Left ventricle myocardium inferior (tissue), 1 donor: ENCODE measurements at regions not wholly inside any gene's neighbourhood (a gene's known extent, or its start where the extent isn't known, plus 50 kb on each side); places are given as distances from the start of the nearest gene placed in this dataset.

Source experiments
- DNase-seq: peaks from one replicate; pipeline ENCODE4 v3.0.0-alpha.2; 2020
- H3K27ac ChIP-seq: fragments of 200-600 bp; replicated peaks from 2 replicates; pipeline ENCODE4 v1.8.0; 2021
- H3K27me3 ChIP-seq: fragments of 200-600 bp; 2 replicates; pipeline ENCODE4 v1.8.0; 2021; ENCODE audit warnings: low read depth
- H3K36me3 ChIP-seq: fragments of 200-600 bp; 2 replicates; pipeline ENCODE4 v1.8.0; 2021
- H3K4me1 ChIP-seq: fragments of 200-600 bp; 2 replicates; pipeline ENCODE4 v1.8.0; 2021
- H3K4me3 ChIP-seq: fragments of 200-600 bp; 2 replicates; pipeline ENCODE4 v1.8.0; 2021; ENCODE audit warnings: mild to moderate bottlenecking, moderate library complexity
- H3K9me3 ChIP-seq: fragments of 200-600 bp; replicated peaks from 2 replicates; pipeline ENCODE4 v1.8.0; 2021
- intact Hi-C: fragments of 100-400 bp; cut with micrococcal nuclease; formaldehyde crosslinking; loops from one replicate; pipeline ENCODE4 v1.11.0; 2022
- TF ChIP-seq, protein P1 (sequence below): fragments of 200-600 bp; IDR thresholded peaks from 2 replicates; pipeline ENCODE4 v1.8.0; 2021; ENCODE audit warnings: antibody characterized with exemption, mild to moderate bottlenecking, borderline replicate concordance
- donor health status: DM: no; HTN: yes; CAD: no; lungs with severe emphysema.

DNA sequence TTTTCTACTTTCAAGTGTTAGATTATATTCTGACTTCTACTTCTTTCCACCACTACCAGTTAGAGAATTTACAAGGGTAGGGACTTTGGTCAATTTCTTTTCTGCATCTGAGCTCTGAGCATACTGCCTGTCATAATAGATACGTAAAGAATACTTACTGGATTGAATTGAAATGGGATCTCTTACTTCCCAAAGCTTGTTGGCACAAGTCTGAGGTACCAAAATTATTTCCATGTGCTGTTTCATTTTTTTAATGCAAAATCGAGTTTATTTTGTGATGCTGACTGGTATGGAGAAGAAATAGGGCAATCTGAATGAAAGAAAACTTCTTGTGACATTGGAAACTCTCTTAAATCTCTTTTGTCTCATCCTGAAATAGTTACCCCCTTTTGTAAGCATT lies 428.9 kb downstream of the SPATA31D1 start:
- Histone ChIP-seq H3K4me3 (no peak overlapping the region), H3K27ac (no peak overlapping the region), H3K4me1 (no peaks in the 10 kb centered on the region), H3K27me3 (no peaks in the 10 kb centered on the region), H3K9me3 (peaks cover 19% of the 10 kb centered on the region), H3K36me3 (no peaks in the 10 kb centered on the region)
- TF ChIP-seq, protein P1, sequence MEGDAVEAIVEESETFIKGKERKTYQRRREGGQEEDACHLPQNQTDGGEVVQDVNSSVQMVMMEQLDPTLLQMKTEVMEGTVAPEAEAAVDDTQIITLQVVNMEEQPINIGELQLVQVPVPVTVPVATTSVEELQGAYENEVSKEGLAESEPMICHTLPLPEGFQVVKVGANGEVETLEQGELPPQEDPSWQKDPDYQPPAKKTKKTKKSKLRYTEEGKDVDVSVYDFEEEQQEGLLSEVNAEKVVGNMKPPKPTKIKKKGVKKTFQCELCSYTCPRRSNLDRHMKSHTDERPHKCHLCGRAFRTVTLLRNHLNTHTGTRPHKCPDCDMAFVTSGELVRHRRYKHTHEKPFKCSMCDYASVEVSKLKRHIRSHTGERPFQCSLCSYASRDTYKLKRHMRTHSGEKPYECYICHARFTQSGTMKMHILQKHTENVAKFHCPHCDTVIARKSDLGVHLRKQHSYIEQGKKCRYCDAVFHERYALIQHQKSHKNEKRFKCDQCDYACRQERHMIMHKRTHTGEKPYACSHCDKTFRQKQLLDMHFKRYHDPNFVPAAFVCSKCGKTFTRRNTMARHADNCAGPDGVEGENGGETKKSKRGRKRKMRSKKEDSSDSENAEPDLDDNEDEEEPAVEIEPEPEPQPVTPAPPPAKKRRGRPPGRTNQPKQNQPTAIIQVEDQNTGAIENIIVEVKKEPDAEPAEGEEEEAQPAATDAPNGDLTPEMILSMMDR: no peak
- DNase-seq: no peak
- intact Hi-C loops: no loop called here

DNA sequence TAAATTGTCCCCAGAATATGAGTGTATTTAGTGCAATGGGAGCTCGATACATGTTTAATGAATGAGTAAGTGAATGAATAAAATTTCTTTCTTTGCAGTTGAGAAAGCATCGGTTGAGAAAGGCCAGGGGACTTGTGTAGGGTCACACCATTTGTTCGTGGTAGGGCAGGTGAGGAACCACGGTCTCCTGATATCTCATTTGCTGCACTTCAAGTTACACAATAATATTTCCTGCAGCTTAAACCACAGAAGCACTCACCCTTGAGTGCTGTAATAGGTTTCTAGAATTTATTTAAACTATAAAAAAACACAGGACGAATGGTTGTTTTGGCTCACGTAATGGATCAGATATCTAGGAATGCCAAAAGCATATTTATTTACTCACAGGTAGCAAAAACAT lies 429.8 kb downstream of the SPATA31D1 start:
- Histone ChIP-seq H3K4me3 (no peak overlapping the region), H3K27me3 (no peaks in the 10 kb centered on the region), H3K4me1 (no peaks in the 10 kb centered on the region), H3K27ac (no peak overlapping the region), H3K9me3 (peaks cover 19% of the 10 kb centered on the region), H3K36me3 (no peaks in the 10 kb centered on the region)
- TF ChIP-seq, protein P1: no peak
- intact Hi-C loops: no loop called here
- DNase-seq: no peak

DNA sequence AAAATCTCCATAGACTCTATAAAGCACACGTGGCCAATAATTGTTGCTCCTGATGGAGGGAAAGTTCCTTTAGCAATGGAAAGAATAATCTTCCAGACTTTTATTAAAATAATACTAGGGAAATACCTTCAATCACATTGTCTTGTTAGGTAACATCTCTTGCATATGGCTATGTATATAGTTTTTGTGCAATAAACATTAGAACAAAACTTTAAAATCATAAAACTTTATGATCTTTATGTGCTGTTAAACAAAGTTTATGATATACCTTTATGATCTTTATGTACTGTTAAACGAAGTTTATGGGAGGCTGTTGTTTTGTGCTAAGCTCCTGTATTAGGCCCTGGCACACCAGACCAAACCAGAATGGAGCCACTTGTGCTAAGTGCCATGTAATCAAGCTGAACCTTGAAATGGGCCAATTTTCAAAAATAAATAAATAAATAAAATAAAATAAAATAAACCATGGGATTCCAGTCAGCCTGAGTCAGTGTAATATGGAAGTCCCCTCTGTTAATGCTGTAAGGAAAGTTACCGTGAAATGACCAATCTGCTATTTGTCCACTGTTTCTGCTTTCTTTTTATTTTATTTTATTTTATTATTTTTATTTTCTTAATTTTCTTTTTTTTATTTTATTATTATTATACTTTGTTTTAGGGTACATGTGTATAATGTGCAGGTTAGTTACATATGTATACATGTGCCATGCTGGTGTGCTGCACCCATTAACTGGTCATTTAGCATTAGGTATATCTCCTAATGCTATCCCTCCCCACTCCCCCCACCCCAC lies 431.3 kb downstream of the SPATA31D1 start:
- Histone ChIP-seq H3K9me3 (peaks cover 4% of the 10 kb centered on the region), H3K27me3 (no peaks in the 10 kb centered on the region), H3K4me1 (no peaks in the 10 kb centered on the region), H3K27ac (no peak overlapping the region), H3K36me3 (no peaks in the 10 kb centered on the region), H3K4me3 (no peak overlapping the region)
- TF ChIP-seq, protein P1: no peak
- intact Hi-C loops: no loop called here
- DNase-seq: no peak

DNA sequence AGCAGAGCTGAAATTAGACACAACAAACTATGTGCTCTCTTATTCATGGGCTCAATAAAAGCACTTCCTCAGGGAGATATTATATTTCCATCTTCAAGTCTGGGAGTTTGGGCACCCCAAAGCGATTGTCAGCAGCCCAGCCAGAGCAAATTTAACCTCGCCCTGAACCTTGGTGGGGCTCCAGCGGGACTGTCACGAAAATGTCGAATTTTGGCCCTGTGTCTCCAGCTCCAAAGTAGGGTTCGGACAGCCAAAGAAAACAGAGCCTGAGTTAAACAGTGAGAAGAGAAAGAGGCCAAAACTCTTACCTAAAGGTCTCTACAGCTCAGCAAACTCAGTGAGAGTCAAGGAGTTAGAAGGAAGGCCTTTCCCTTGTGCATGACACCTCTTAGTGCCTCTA lies 432.9 kb downstream of the SPATA31D1 start:
- no peaks in the 10 kb centered on the region for H3K9me3 ChIP-seq
- no peaks in the 10 kb centered on the region for H3K36me3 ChIP-seq
- no peaks in the 10 kb centered on the region for H3K27me3 ChIP-seq
- H3K27ac ChIP-seq: peak overlapping the region; percentile 6
- no peak overlapping the region for H3K4me3 ChIP-seq
- intact Hi-C loops: no loop called here
- DNase-seq: peak; percentile 36
- TF ChIP-seq, protein P1: no peak
- no peaks in the 10 kb centered on the region for H3K4me1 ChIP-seq

DNA sequence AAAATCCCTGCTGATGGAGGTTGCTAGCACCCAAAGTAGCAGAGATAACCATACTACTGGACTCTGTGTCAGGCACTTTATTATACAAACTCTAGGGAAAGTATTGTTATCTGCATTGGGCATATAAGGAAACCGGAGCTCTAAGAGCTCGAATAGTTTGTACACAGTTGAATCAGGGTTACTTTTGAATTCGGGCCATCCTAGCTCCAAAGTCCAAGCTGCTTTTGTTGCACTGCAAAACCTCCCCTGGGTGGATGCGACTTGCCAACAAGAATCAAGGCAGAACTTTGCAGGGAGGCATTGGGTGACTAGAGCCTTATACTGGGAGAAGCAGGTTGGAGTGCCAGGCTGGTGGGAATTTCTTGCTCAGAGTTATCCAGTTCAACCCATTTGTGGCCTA lies 435.1 kb downstream of the SPATA31D1 start:
- DNase-seq: no peak

More for the DNA sequence above, 435.1 kb downstream of the SPATA31D1 start:
- intact Hi-C loops: no loop called here
- TF ChIP-seq, protein P1: no peak
- no peak overlapping the region for H3K4me3 ChIP-seq
- H3K4me1 ChIP-seq: no peaks in the 10 kb centered on the region
- no peaks in the 10 kb centered on the region for H3K9me3 ChIP-seq
- H3K27ac ChIP-seq: no peak overlapping the region
- no peaks in the 10 kb centered on the region for H3K27me3 ChIP-seq
- no peaks in the 10 kb centered on the region for H3K36me3 ChIP-seq
